Adipocyte (in vitro differentiated cells): ENCODE measurements at regions not wholly inside any gene's neighbourhood (a gene's known extent, or its start where the extent isn't known, plus 50 kb on each side); places are given as distances from the start of the nearest gene placed in this dataset.

ENCODE experiments used
- DNase-seq: peaks from one replicate; pipeline ENCODE4 v3.0.0-alpha.2; 2015; ENCODE audit warnings: low read depth
- H3K27me3 ChIP-seq: replicated peaks from 2 replicates; pipeline ENCODE4 v1.7.0; 2013; ENCODE audit warnings: mild to moderate bottlenecking, low read length, moderate library complexity; ENCODE audit not compliant: control insufficient read depth, insufficient read depth
- H3K36me3 ChIP-seq: 2 replicates; pipeline ENCODE4 v1.7.0; 2013; ENCODE audit warnings: low read length, mild to moderate bottlenecking, moderate library complexity; ENCODE audit not compliant: control insufficient read depth, insufficient read depth, severe bottlenecking
- H3K4me1 ChIP-seq: 2 replicates; pipeline ENCODE4 v1.7.0; 2013; ENCODE audit warnings: mild to moderate bottlenecking, low read length, moderate library complexity; ENCODE audit not compliant: control insufficient read depth, insufficient read depth
- H3K4me3 ChIP-seq: 2 replicates; pipeline ENCODE4 v1.7.0; 2013; ENCODE audit warnings: mild to moderate bottlenecking, low read length, moderate library complexity
- H3K9ac ChIP-seq: 2 replicates; pipeline ENCODE4 v1.7.0; 2013; ENCODE audit warnings: mild to moderate bottlenecking, low read length, moderate library complexity
- H3K9me3 ChIP-seq: 2 replicates; pipeline ENCODE4 v1.7.0; 2013; ENCODE audit warnings: mild to moderate bottlenecking, low read length, moderate library complexity; ENCODE audit not compliant: control insufficient read depth

GRCh38 chr1:226491093-226491850 is 57.3 kb upstream of the STUM start:
- peaks cover 4% of the 10 kb centered on the region for H3K4me1 ChIP-seq
- no peak overlapping the region for H3K4me3 ChIP-seq
- no peak overlapping the region for H3K9ac ChIP-seq
- peaks cover 18% of the 10 kb centered on the region for H3K27me3 ChIP-seq
- H3K36me3 ChIP-seq = no peaks in the 10 kb centered on the region
- no peak for DNase-seq
- peaks cover 5% of the 10 kb centered on the region for H3K9me3 ChIP-seq

- Histone ChIP-seq H3K9me3 (no peaks in the 10 kb centered on the region), H3K4me3 (no peak overlapping the region), H3K4me1 (peaks cover 4% of the 10 kb centered on the region), H3K36me3 (no peaks in the 10 kb centered on the region), H3K9ac (no peak overlapping the region), H3K27me3 (peaks cover 27% of the 10 kb centered on the region)
- no peak for DNase-seq
These were observed 56.0 kb upstream of the STUM start for GRCh38 chr1:226492426-226493137.

- DNase-seq = no peak
- Histone ChIP-seq H3K9ac (no peak overlapping the region), H3K36me3 (no peaks in the 10 kb centered on the region), H3K27me3 (peaks cover 37% of the 10 kb centered on the region), H3K9me3 (no peaks in the 10 kb centered on the region), H3K4me1 (no peaks in the 10 kb centered on the region), H3K4me3 (no peak overlapping the region)
These were observed 54.4 kb upstream of the STUM start for GRCh38 chr1:226494092-226494609.

- Histone ChIP-seq H3K4me3 (no peak overlapping the region), H3K9me3 (no peaks in the 10 kb centered on the region), H3K4me1 (no peaks in the 10 kb centered on the region), H3K36me3 (no peaks in the 10 kb centered on the region), H3K9ac (no peak overlapping the region), H3K27me3 (peaks cover 29% of the 10 kb centered on the region)
- no peak for DNase-seq
These were observed 52.8 kb upstream of the STUM start for GRCh38 chr1:226495716-226496115.

- peaks cover 29% of the 10 kb centered on the region for H3K27me3 ChIP-seq
- H3K4me1 ChIP-seq = no peaks in the 10 kb centered on the region
- DNase-seq = no peak
- no peaks in the 10 kb centered on the region for H3K9me3 ChIP-seq
- H3K4me3 ChIP-seq = no peak overlapping the region
- no peaks in the 10 kb centered on the region for H3K36me3 ChIP-seq
- no peak overlapping the region for H3K9ac ChIP-seq
These were observed 52.0 kb upstream of the STUM start for GRCh38 chr1:226496453-226497015.

GRCh38 chr1:226497276-226497833 is 51.2 kb upstream of the STUM start:
- no peaks in the 10 kb centered on the region for H3K36me3 ChIP-seq
- no peak for DNase-seq
- no peaks in the 10 kb centered on the region for H3K9me3 ChIP-seq
- peaks cover 29% of the 10 kb centered on the region for H3K27me3 ChIP-seq
- no peak overlapping the region for H3K4me3 ChIP-seq
- no peak overlapping the region for H3K9ac ChIP-seq
- H3K4me1 ChIP-seq = no peaks in the 10 kb centered on the region

GRCh38 chr1:226497991-226498639 is 50.4 kb upstream of the STUM start:
- H3K4me1 ChIP-seq = no peaks in the 10 kb centered on the region
- H3K27me3 ChIP-seq = peaks cover 29% of the 10 kb centered on the region
- no peak for DNase-seq

GRCh38 chr1:226498640-226499008 is 49.9 kb upstream of the STUM start:
- H3K27me3 ChIP-seq = peaks cover 29% of the 10 kb centered on the region
- no peak overlapping the region for H3K4me3 ChIP-seq
- no peaks in the 10 kb centered on the region for H3K9me3 ChIP-seq
- H3K4me1 ChIP-seq = no peaks in the 10 kb centered on the region
- no peak for DNase-seq
- H3K9ac ChIP-seq = no peak overlapping the region
- no peaks in the 10 kb centered on the region for H3K36me3 ChIP-seq

More at GRCh38 chr1:226497991-226498639, 50.4 kb upstream of the STUM start:
- H3K4me3 ChIP-seq = no peak overlapping the region
- H3K9ac ChIP-seq = no peak overlapping the region
- H3K36me3 ChIP-seq = no peaks in the 10 kb centered on the region
- H3K9me3 ChIP-seq = no peaks in the 10 kb centered on the region
